ENCODE measurements at regions not wholly inside any gene's neighbourhood (a gene's known extent, or its start where the extent isn't known, plus 50 kb on each side); places are given as distances from the start of the nearest gene placed in this dataset.

GRCh38 chr6:20331625-20332024 lies 70.1 kb upstream of the E2F3 start:
- DNase-seq (ENCODE audit: low spot score), result no peak
- H3K4me1 Mint-ChIP-seq, result peaks cover 9% of the 10 kb centered on the region
- H3K36me3 Mint-ChIP-seq, result no peaks in the 10 kb centered on the region
- no peak for TF ChIP-seq FOXP4 (CRISPR knock-in tag; IDR thresholded peaks at IDR 0.05)
- no peak for TF ChIP-seq ZNF121 (CRISPR knock-in tag; IDR thresholded peaks at IDR 0.05)
- no peak for TF ChIP-seq JAZF1 (CRISPR knock-in tag; IDR thresholded peaks at IDR 0.05)
- no peak for TF ChIP-seq CTCF (IDR thresholded peaks at IDR 0.05)
- TF ChIP-seq KAT7 (CRISPR knock-in tag; IDR thresholded peaks at IDR 0.05; ENCODE audit: borderline replicate concordance), result no peak
- no peak for TF ChIP-seq PRRX2 (CRISPR knock-in tag; IDR thresholded peaks at IDR 0.05)
- TF ChIP-seq CDX4 (CRISPR knock-in tag; IDR thresholded peaks at IDR 0.05; ENCODE audit: borderline replicate concordance), result no peak
- no peaks in the 10 kb centered on the region for H3K27me3 Mint-ChIP-seq (ENCODE audit: low read depth)
- no peak overlapping the region for H3K27ac Mint-ChIP-seq
- ChIA-PET CTCF (no interaction called here), POLR2A (no interaction called here)
- H3K9me3 Mint-ChIP-seq, result no peaks in the 10 kb centered on the region
- ATAC-seq, result no peak
- no peak overlapping the region for H3K4me3 Mint-ChIP-seq

- DNase-seq (ENCODE audit: low spot score), result no peak
- CTCF ChIA-PET, result no interaction called here
- POLR2A ChIA-PET, result no interaction called here
- ATAC-seq, result no peak
- H3K27me3 Mint-ChIP-seq (ENCODE audit: low read depth), result no peaks in the 10 kb centered on the region
- H3K4me3 Mint-ChIP-seq, result no peak overlapping the region
- no peak overlapping the region for H3K27ac Mint-ChIP-seq
- peaks cover 9% of the 10 kb centered on the region for H3K4me1 Mint-ChIP-seq
- TF ChIP-seq FOXP1 (CRISPR knock-in tag; IDR thresholded peaks at IDR 0.05; ENCODE audit: borderline replicate concordance), result no peak
- TF ChIP-seq ESRRA (CRISPR knock-in tag; IDR thresholded peaks at IDR 0.05; ENCODE audit: borderline replicate concordance), result no peak
- no peak for TF ChIP-seq MAX (CRISPR knock-in tag; IDR thresholded peaks at IDR 0.05)
- no peaks in the 10 kb centered on the region for H3K9me3 Mint-ChIP-seq
- no peaks in the 10 kb centered on the region for H3K36me3 Mint-ChIP-seq
Observed at GRCh38 chr6:20332441-20333006, 69.2 kb upstream of the E2F3 start.

- no peak overlapping the region for H3K4me3 Mint-ChIP-seq
- ChIA-PET CTCF (no interaction called here), POLR2A (no interaction called here)
- H3K36me3 Mint-ChIP-seq, result no peaks in the 10 kb centered on the region
- no peak for ATAC-seq
- peaks cover 6% of the 10 kb centered on the region for H3K4me1 Mint-ChIP-seq
- no peaks in the 10 kb centered on the region for H3K9me3 Mint-ChIP-seq
- no peak for DNase-seq (ENCODE audit: low spot score)
- no peak overlapping the region for H3K27ac Mint-ChIP-seq
- H3K27me3 Mint-ChIP-seq (ENCODE audit: low read depth), result no peaks in the 10 kb centered on the region
- TF ChIP-seq RELA (CRISPR knock-in tag; IDR thresholded peaks at IDR 0.05; ENCODE audit: borderline replicate concordance), result no peak
- TF ChIP-seq ETV6 (CRISPR knock-in tag; IDR thresholded peaks at IDR 0.05), result no peak
- no peak for TF ChIP-seq ZBTB21 (CRISPR knock-in tag; IDR thresholded peaks at IDR 0.05; ENCODE audit: borderline replicate concordance)
- no peak for TF ChIP-seq GABPB1 (CRISPR knock-in tag; IDR thresholded peaks at IDR 0.05)
- no peak for TF ChIP-seq NFE2L1 (CRISPR knock-in tag; IDR thresholded peaks at IDR 0.05)
- no peak for TF ChIP-seq AFF4 (CRISPR knock-in tag; IDR thresholded peaks at IDR 0.05; ENCODE audit: borderline replicate concordance)
- TF ChIP-seq SOX15 (CRISPR knock-in tag; IDR thresholded peaks at IDR 0.05), result no peak
- TF ChIP-seq CBFB (CRISPR knock-in tag; IDR thresholded peaks at IDR 0.05; ENCODE audit: low read depth), result no peak
- TF ChIP-seq TCF7 (CRISPR knock-in tag; IDR thresholded peaks at IDR 0.05; ENCODE audit: low read depth), result no peak
- no peak for TF ChIP-seq ZNF512 (CRISPR knock-in tag; IDR thresholded peaks at IDR 0.05; ENCODE audit: borderline replicate concordance)
- TF ChIP-seq HMGA2 (CRISPR knock-in tag; IDR thresholded peaks at IDR 0.05), result no peak
- no peak for TF ChIP-seq ELF4 (CRISPR knock-in tag; IDR thresholded peaks at IDR 0.05; ENCODE audit: low read depth)
- TF ChIP-seq ZNF671 (CRISPR knock-in tag; IDR thresholded peaks at IDR 0.05), result no peak
Observed at GRCh38 chr6:20333721-20334269, 67.9 kb upstream of the E2F3 start.

Measured in WTC11 (cell line).